Panc1 (cell line): ENCODE measurements at regions not wholly inside any gene's neighbourhood (a gene's known extent, or its start where the extent isn't known, plus 50 kb on each side); places are given as distances from the start of the nearest gene placed in this dataset.

Experiments used
- POLR2AphosphoS5 ChIP-seq: IDR thresholded peaks from 2 replicates; pipeline ENCODE4 v1.6.1; 2012; ENCODE audit warnings: mild to moderate bottlenecking, low read depth, low read length, moderate library complexity
- TCF7L2 ChIP-seq: IDR thresholded peaks from 2 replicates; pipeline ENCODE4 v1.6.1; 2011; ENCODE audit warnings: mild to moderate bottlenecking, low read depth, low read length, inconsistent platforms
- TF ChIP-seq, protein P1 (sequence below): fragments of 450-650 bp; IDR thresholded peaks from 2 replicates; pipeline ENCODE4 v1.5.1; 2017; ENCODE audit warnings: mild to moderate bottlenecking
- TF ChIP-seq, protein P2 (sequence below), 2 experiments: IDR thresholded peaks; 2 replicates each; pipeline ENCODE4 v1.6.1; 2011 to 2012; ENCODE audit warnings: low read depth in 2 of 2, control low read depth in 1 of 2, low read length in 1 of 2, mild to moderate bottlenecking in 1 of 2, moderate library complexity in 1 of 2; ENCODE audit not compliant: insufficient read depth in 1 of 2

DNA sequence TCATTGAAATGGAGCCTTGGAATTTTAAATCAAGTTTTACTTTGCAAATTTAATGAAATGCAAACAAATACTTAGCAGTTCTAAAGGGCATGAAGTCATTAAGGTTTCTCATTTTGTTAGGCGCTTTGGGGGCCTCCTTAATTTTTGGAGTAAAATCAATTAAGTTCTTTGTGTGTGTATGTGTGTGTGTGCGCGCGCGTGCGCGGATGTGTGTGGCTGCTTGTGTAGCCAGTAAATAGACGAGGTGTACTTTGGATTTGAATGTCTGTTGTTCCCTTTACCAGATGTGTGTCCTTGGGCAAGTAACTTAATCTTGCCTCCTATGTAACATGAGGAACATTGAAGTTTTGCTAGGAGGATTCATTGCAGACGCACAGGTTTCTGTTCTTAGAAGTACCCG, 1051.4 kb upstream of the EEF2KMT start:
- TF ChIP-seq, protein P1, sequence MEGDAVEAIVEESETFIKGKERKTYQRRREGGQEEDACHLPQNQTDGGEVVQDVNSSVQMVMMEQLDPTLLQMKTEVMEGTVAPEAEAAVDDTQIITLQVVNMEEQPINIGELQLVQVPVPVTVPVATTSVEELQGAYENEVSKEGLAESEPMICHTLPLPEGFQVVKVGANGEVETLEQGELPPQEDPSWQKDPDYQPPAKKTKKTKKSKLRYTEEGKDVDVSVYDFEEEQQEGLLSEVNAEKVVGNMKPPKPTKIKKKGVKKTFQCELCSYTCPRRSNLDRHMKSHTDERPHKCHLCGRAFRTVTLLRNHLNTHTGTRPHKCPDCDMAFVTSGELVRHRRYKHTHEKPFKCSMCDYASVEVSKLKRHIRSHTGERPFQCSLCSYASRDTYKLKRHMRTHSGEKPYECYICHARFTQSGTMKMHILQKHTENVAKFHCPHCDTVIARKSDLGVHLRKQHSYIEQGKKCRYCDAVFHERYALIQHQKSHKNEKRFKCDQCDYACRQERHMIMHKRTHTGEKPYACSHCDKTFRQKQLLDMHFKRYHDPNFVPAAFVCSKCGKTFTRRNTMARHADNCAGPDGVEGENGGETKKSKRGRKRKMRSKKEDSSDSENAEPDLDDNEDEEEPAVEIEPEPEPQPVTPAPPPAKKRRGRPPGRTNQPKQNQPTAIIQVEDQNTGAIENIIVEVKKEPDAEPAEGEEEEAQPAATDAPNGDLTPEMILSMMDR, result no peak
- TF ChIP-seq TCF7L2 (no peak), POLR2AphosphoS5 (no peak)
- TF ChIP-seq, protein P2, sequence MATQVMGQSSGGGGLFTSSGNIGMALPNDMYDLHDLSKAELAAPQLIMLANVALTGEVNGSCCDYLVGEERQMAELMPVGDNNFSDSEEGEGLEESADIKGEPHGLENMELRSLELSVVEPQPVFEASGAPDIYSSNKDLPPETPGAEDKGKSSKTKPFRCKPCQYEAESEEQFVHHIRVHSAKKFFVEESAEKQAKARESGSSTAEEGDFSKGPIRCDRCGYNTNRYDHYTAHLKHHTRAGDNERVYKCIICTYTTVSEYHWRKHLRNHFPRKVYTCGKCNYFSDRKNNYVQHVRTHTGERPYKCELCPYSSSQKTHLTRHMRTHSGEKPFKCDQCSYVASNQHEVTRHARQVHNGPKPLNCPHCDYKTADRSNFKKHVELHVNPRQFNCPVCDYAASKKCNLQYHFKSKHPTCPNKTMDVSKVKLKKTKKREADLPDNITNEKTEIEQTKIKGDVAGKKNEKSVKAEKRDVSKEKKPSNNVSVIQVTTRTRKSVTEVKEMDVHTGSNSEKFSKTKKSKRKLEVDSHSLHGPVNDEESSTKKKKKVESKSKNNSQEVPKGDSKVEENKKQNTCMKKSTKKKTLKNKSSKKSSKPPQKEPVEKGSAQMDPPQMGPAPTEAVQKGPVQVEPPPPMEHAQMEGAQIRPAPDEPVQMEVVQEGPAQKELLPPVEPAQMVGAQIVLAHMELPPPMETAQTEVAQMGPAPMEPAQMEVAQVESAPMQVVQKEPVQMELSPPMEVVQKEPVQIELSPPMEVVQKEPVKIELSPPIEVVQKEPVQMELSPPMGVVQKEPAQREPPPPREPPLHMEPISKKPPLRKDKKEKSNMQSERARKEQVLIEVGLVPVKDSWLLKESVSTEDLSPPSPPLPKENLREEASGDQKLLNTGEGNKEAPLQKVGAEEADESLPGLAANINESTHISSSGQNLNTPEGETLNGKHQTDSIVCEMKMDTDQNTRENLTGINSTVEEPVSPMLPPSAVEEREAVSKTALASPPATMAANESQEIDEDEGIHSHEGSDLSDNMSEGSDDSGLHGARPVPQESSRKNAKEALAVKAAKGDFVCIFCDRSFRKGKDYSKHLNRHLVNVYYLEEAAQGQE (IDR thresholded peaks at IDR 0.05; ENCODE audit: insufficient read depth in 1 of 2, low read depth in 2 of 2, low read length in 1 of 2), result no peak
